ENCODE measurements at regions not wholly inside any gene's neighbourhood (a gene's known extent, or its start where the extent isn't known, plus 50 kb on each side); places are given as distances from the start of the nearest gene placed in this dataset.

DNA sequence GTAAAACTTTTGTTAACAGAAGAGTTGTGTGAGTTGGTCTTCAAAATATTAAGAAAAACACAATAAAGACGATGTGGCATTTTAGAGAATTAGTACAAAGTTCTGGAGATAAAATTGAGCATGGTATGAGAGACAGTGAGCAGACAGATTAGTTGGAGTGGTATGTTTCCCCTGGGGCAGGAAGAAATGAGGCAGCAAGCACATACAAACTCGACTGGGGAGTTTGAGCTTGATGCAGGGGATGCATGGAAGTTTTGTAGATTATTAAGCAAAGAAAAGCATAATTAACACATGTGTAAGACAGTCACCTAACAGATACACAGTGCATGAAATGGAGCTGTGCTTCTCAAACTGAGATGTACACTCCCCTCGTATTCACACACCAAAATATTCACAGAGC, 58.1 kb upstream of the IL2 start:
- DNase-seq = no peak

GRCh38 chr4:122512430-122512829, 55.9 kb upstream of the IL2 start:
- DNase-seq = no peak

GRCh38 chr4:122508083-122508482, 51.6 kb upstream of the IL2 start:
- no peak for DNase-seq
